ENCODE measurements at regions not wholly inside any gene's neighbourhood (a gene's known extent, or its start where the extent isn't known, plus 50 kb on each side); places are given as distances from the start of the nearest gene placed in this dataset.
A peak's percentile ranks its signal among the peaks of the same experiment; 100 is the strongest.

DNA sequence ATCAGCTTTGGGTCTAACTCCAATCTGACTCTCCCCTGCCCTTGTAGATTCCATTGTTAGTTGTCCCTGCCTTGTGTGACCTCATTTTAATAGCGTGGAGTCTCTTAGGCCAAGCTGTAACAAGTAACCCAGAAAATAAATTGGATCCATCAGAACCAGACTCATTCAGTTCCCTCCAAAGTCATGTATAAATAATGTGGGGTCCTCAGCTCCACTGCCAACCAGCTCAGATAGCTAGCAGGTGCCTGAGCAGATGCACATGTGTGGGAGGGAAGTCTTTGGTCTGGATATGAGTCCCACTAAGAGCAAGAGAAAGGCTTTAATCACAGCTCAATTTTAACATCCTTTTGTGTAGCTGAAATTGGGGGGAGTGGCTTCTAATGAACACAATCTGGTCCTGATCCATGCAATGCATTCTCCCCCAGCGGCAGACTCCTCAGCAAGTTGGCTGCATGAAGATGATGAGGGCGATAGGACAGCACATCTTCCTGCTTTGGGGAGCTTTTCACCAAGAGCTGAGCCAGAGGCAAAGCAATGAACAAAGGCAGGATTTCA is 151.6 kb downstream of the ABCC12 start:
- no peaks in the 10 kb centered on the region for H3K36me3 Mint-ChIP-seq
- TF ChIP-seq, protein P1, sequence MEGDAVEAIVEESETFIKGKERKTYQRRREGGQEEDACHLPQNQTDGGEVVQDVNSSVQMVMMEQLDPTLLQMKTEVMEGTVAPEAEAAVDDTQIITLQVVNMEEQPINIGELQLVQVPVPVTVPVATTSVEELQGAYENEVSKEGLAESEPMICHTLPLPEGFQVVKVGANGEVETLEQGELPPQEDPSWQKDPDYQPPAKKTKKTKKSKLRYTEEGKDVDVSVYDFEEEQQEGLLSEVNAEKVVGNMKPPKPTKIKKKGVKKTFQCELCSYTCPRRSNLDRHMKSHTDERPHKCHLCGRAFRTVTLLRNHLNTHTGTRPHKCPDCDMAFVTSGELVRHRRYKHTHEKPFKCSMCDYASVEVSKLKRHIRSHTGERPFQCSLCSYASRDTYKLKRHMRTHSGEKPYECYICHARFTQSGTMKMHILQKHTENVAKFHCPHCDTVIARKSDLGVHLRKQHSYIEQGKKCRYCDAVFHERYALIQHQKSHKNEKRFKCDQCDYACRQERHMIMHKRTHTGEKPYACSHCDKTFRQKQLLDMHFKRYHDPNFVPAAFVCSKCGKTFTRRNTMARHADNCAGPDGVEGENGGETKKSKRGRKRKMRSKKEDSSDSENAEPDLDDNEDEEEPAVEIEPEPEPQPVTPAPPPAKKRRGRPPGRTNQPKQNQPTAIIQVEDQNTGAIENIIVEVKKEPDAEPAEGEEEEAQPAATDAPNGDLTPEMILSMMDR (conservative IDR thresholded peaks at IDR 0.05), result no peak
- H3K4me1 Mint-ChIP-seq (ENCODE audit: unreplicated experiment), result peaks cover 5% of the 10 kb centered on the region
- no peaks in the 10 kb centered on the region for H3K27me3 Mint-ChIP-seq
- H3K27ac Mint-ChIP-seq, result no peak overlapping the region
- H3K9me3 Mint-ChIP-seq, result no peaks in the 10 kb centered on the region
- no peak overlapping the region for H3K4me3 Mint-ChIP-seq
- DNase-seq (ENCODE audit: extremely low spot score, unreplicated experiment), result no peak

GRCh38 chr16:48003206-48003907 is 152.4 kb downstream of the ABCC12 start:
- peaks cover 5% of the 10 kb centered on the region for H3K4me1 Mint-ChIP-seq (ENCODE audit: unreplicated experiment)
- no peaks in the 10 kb centered on the region for H3K9me3 Mint-ChIP-seq
- TF ChIP-seq, protein P1 (conservative IDR thresholded peaks at IDR 0.05), result no peak
- no peak for DNase-seq (ENCODE audit: extremely low spot score, unreplicated experiment)
- H3K4me3 Mint-ChIP-seq, result no peak overlapping the region
- no peaks in the 10 kb centered on the region for H3K36me3 Mint-ChIP-seq
- H3K27me3 Mint-ChIP-seq, result no peaks in the 10 kb centered on the region
- H3K27ac Mint-ChIP-seq, result no peak overlapping the region

GRCh38 chr16:48001324-48001895 is 154.4 kb downstream of the ABCC12 start:
- Mint-ChIP-seq H3K4me1 (ENCODE audit: unreplicated experiment) (peaks cover 5% of the 10 kb centered on the region), H3K27me3 (no peaks in the 10 kb centered on the region), H3K27ac (no peak overlapping the region), H3K9me3 (no peaks in the 10 kb centered on the region), H3K36me3 (no peaks in the 10 kb centered on the region), H3K4me3 (no peak overlapping the region)
- DNase-seq (ENCODE audit: extremely low spot score, unreplicated experiment), result peak; percentile 3
- TF ChIP-seq, protein P1 (conservative IDR thresholded peaks at IDR 0.05), result no peak

GRCh38 chr16:48000622-48001021 is 155.2 kb downstream of the ABCC12 start:
- Mint-ChIP-seq H3K27ac (no peak overlapping the region), H3K4me1 (ENCODE audit: unreplicated experiment) (peaks cover 5% of the 10 kb centered on the region), H3K9me3 (no peaks in the 10 kb centered on the region), H3K27me3 (no peaks in the 10 kb centered on the region), H3K4me3 (no peak overlapping the region), H3K36me3 (no peaks in the 10 kb centered on the region)
- TF ChIP-seq, protein P1 (conservative IDR thresholded peaks at IDR 0.05), result no peak
- no peak for DNase-seq (ENCODE audit: extremely low spot score, unreplicated experiment)

- H3K27ac Mint-ChIP-seq, result no peak overlapping the region
- H3K36me3 Mint-ChIP-seq, result no peaks in the 10 kb centered on the region
- H3K27me3 Mint-ChIP-seq, result no peaks in the 10 kb centered on the region
- no peaks in the 10 kb centered on the region for H3K9me3 Mint-ChIP-seq
- H3K4me1 Mint-ChIP-seq (ENCODE audit: unreplicated experiment), result peaks cover 5% of the 10 kb centered on the region
- TF ChIP-seq, protein P1 (conservative IDR thresholded peaks at IDR 0.05), result no peak
- no peak for DNase-seq (ENCODE audit: extremely low spot score, unreplicated experiment)
- no peak overlapping the region for H3K4me3 Mint-ChIP-seq
Measured at GRCh38 chr16:47999595-47999994, 156.2 kb downstream of the ABCC12 start.
